IMR-90 (cell line): ENCODE measurements at regions not wholly inside any gene's neighbourhood (a gene's known extent, or its start where the extent isn't known, plus 50 kb on each side); places are given as distances from the start of the nearest gene placed in this dataset.

Source experiments
- ATAC-seq: fragments of 200-7000 bp; cut with Tn5 transposase; 2 replicates; pipeline ENCODE4 v1.9.1; 2020; ENCODE audit warnings: low read depth, mild to moderate bottlenecking, moderate library complexity
- BruUV-seq: library from RNA; stranded (reverse); fragments of 400-500 nt; replicated peaks from 2 replicates; lab custom pipeline; 2021; lab: Mats Ljungman, UMichigan
- CTCF ChIA-PET: fragments of 300-600 bp; formaldehyde crosslinking; extraction: SDS; loops from one replicate; lab custom pipeline; 2021; ENCODE audit warnings: antibody characterized with exemption; lab: Yijun Ruan, JAX
- POLR2A ChIA-PET: fragments of 300-600 bp; sonication (Branson Sonifier 250); formaldehyde crosslinking; loops from one replicate; lab custom pipeline; 2022; ENCODE audit warnings: antibody characterized with exemption; ENCODE audit not compliant: unreplicated experiment; lab: Charles Lee
- DNase-seq: peaks from one replicate; pipeline ENCODE4 v3.0.0; 2013
- H2AFZ ChIP-seq: replicated peaks from 2 replicates; pipeline ENCODE3; 2013; ENCODE audit warnings: low read length, mild to moderate bottlenecking; ENCODE audit not compliant: poor library complexity
- H2AK5ac ChIP-seq: 2 replicates; pipeline ENCODE4 v1.6.1; 2013; ENCODE audit warnings: low read depth, low read length, inconsistent platforms
- H2AK9ac ChIP-seq: replicated peaks from 2 replicates; pipeline ENCODE3; 2013; ENCODE audit warnings: mild to moderate bottlenecking, low read depth, low read length, moderate library complexity; ENCODE audit not compliant: poor library complexity
- H2BK120ac ChIP-seq: 2 replicates; pipeline ENCODE4 v1.6.1; 2013; ENCODE audit warnings: low read depth, low read length, inconsistent platforms
- H2BK15ac ChIP-seq: 3 replicates; pipeline ENCODE4 v1.6.1; 2013; ENCODE audit warnings: low read depth, low read length, inconsistent platforms
- H2BK20ac ChIP-seq: 2 replicates; pipeline ENCODE4 v1.6.1; 2013; ENCODE audit warnings: low read depth, mild to moderate bottlenecking, inconsistent platforms, low read length, moderate library complexity
- H2BK5ac ChIP-seq: 2 replicates; pipeline ENCODE4 v1.6.1; 2013; ENCODE audit warnings: mild to moderate bottlenecking, low read depth, low read length, inconsistent platforms; ENCODE audit not compliant: poor library complexity, severe bottlenecking
- H3K14ac ChIP-seq: replicated peaks from 2 replicates; pipeline ENCODE4 v1.6.1; 2013; ENCODE audit warnings: low read depth, low read length, inconsistent platforms
- H3K18ac ChIP-seq: 2 replicates; pipeline ENCODE4 v1.6.1; 2013; ENCODE audit warnings: low read depth, low read length, control low read depth
- H3K23ac ChIP-seq: 2 replicates; pipeline ENCODE4 v1.6.1; 2013; ENCODE audit warnings: low read depth, low read length, inconsistent platforms
- H3K27ac ChIP-seq: 2 replicates; pipeline ENCODE4 v1.5.1; 2013; ENCODE audit warnings: mild to moderate bottlenecking, control low read depth, low read length; ENCODE audit not compliant: insufficient read depth
- H3K27me3 ChIP-seq: 2 replicates; pipeline ENCODE4 v1.6.1; 2013; ENCODE audit warnings: low read length; ENCODE audit not compliant: control insufficient read depth, insufficient read depth
- H3K36me3 ChIP-seq: 2 replicates; pipeline ENCODE4 v1.6.1; 2013; ENCODE audit warnings: low read length, mixed read lengths; ENCODE audit not compliant: control insufficient read depth, insufficient read depth
- H3K4ac ChIP-seq: 2 replicates; pipeline ENCODE4 v1.6.1; 2013; ENCODE audit warnings: low read depth, low read length, inconsistent platforms
- H3K4me1 ChIP-seq: 2 replicates; pipeline ENCODE4 v1.6.1; 2013; ENCODE audit warnings: low read length, mixed read lengths; ENCODE audit not compliant: control insufficient read depth, insufficient read depth
- H3K4me2 ChIP-seq: 2 replicates; pipeline ENCODE4 v1.6.1; 2013; ENCODE audit warnings: low read depth, mild to moderate bottlenecking, control low read depth, low read length, moderate library complexity
- H3K4me3 ChIP-seq: 2 replicates; pipeline ENCODE4 v1.5.1; 2013; ENCODE audit warnings: low read depth, mild to moderate bottlenecking, control low read depth, low read length, moderate library complexity; ENCODE audit not compliant: insufficient read depth
- H3K56ac ChIP-seq: 2 replicates; pipeline ENCODE4 v1.6.1; 2013; ENCODE audit warnings: low read length, inconsistent platforms; ENCODE audit not compliant: insufficient read depth; ENCODE audit errors: extremely low read depth
- H3K79me1 ChIP-seq, 2 experiments: 2 replicates each; pipeline ENCODE4 v1.6.1; 2013; ENCODE audit warnings: low read length in 2 of 2, inconsistent platforms in 1 of 2, low read depth in 1 of 2
- H3K9ac ChIP-seq: 2 replicates; pipeline ENCODE4 v1.6.1; 2013; ENCODE audit warnings: low read depth, low read length, control low read depth
- H3K9me1 ChIP-seq: 2 replicates; pipeline ENCODE4 v1.6.1; 2013; ENCODE audit warnings: low read length, inconsistent platforms; ENCODE audit not compliant: insufficient read depth
- H3K9me3 ChIP-seq: 2 replicates; pipeline ENCODE4 v1.6.1; 2013; ENCODE audit warnings: low read length; ENCODE audit not compliant: control insufficient read depth, insufficient read depth
- H4K20me1 ChIP-seq: 2 replicates; pipeline ENCODE4 v1.6.1; 2013; ENCODE audit warnings: low read length, inconsistent platforms; ENCODE audit not compliant: insufficient read depth
- H4K5ac ChIP-seq: 2 replicates; pipeline ENCODE4 v1.6.1; 2013; ENCODE audit warnings: mild to moderate bottlenecking, low read depth, low read length, control low read depth
- H4K8ac ChIP-seq, 2 experiments: 2 replicates each; pipeline ENCODE4 v1.6.1; 2013; ENCODE audit warnings: low read depth in 2 of 2, low read length in 2 of 2, control low read depth in 1 of 2, inconsistent platforms in 1 of 2
- H4K91ac ChIP-seq: 2 replicates; pipeline ENCODE4 v1.6.1; 2013; ENCODE audit warnings: low read depth, low read length, inconsistent platforms; ENCODE audit not compliant: insufficient read depth
- CEBPB ChIP-seq: IDR thresholded peaks from 2 replicates; pipeline ENCODE4 v1.6.1; 2012; ENCODE audit warnings: low read depth, low read length, improper control_type of control experiment
- CHD1 ChIP-seq: IDR thresholded peaks from 2 replicates; pipeline ENCODE4 v1.6.1; 2012; ENCODE audit warnings: low read depth, low read length, improper control_type of control experiment
- MAFK ChIP-seq: IDR thresholded peaks from 2 replicates; pipeline ENCODE4 v1.6.1; 2012; ENCODE audit warnings: low read depth, low read length, improper control_type of control experiment
- NFE2L2 ChIP-seq: fragments of 150-350 bp; IDR thresholded peaks from 2 replicates; pipeline ENCODE4 v1.6.1; 2016; ENCODE audit warnings: low read depth, mild to moderate bottlenecking, low read length
- RAD21 ChIP-seq: IDR thresholded peaks from 2 replicates; pipeline ENCODE4 v1.6.1; 2012; ENCODE audit warnings: low read length, improper control_type of control experiment
- RCOR1 ChIP-seq: IDR thresholded peaks from 2 replicates; pipeline ENCODE4 v1.6.1; 2012; ENCODE audit warnings: mild to moderate bottlenecking, low read length, improper control_type of control experiment; ENCODE audit not compliant: insufficient replicate concordance
- RFX5 ChIP-seq: IDR thresholded peaks from 2 replicates; pipeline ENCODE4 v1.8.0; 2012; ENCODE audit warnings: low read depth, mild to moderate bottlenecking, low read length, moderate library complexity
- SMC3 ChIP-seq: fragments of 150-350 bp; IDR thresholded peaks from 2 replicates; pipeline ENCODE4 v1.6.1; 2016; ENCODE audit warnings: low read depth, mild to moderate bottlenecking, antibody characterized with exemption, low read length, moderate library complexity
- WGBS, 2 experiments: methylation state at CpG; one replicate each; pipeline versions ENCODE4 v1.1.5 to v1.1.7; 2013; ENCODE audit warnings: missing lambda C conversion rate in 2 of 2; ENCODE audit not compliant: insufficient read length in 1 of 2; ENCODE audit errors: extremely low coverage in 2 of 2; 5-methylcytosine and 5-hydroxymethylcytosine counted together
- dilution Hi-C: fragments of 300-500 bp; cut with HindIII; formaldehyde crosslinking; loops from one replicate; pipeline ENCODE4 v1.14.3; 2018; ENCODE audit warnings: low sequenced_read_pairs; ENCODE audit not compliant: unreplicated experiment
- in situ Hi-C: fragments of 300-500 bp; cut with MboI; formaldehyde crosslinking; loops from 3 replicates; pipeline ENCODE4 v1.14.3; 2019; ENCODE audit warnings: low sequenced_read_pairs, inconsistent platforms, mixed read lengths
- intact Hi-C: fragments of 100-400 bp; cut with micrococcal nuclease; formaldehyde crosslinking; loops from 2 replicates; pipeline ENCODE4 v1.10.0; 2022

GRCh38 chr12:103020839-103021238 is 63.4 kb downstream of the ASCL1 start:
- H3K27ac ChIP-seq: no peak overlapping the region
- no peak overlapping the region for H2AK5ac ChIP-seq
- intact Hi-C loops (no loop called here), dilution Hi-C loops (no loop called here), in situ Hi-C loops (no loop called here)
- H3K9me1 ChIP-seq: no peaks in the 10 kb centered on the region
- H4K91ac ChIP-seq: no peak overlapping the region
- H3K27me3 ChIP-seq: no peaks in the 10 kb centered on the region
- H2BK5ac ChIP-seq: no peak overlapping the region
- no peak overlapping the region for H3K4ac ChIP-seq
- no peak overlapping the region for H3K4me3 ChIP-seq
- TF ChIP-seq SMC3: no peak
- TF ChIP-seq NFE2L2: no peak
- TF ChIP-seq CHD1: no peak
- TF ChIP-seq RFX5: no peak
- TF ChIP-seq RAD21: no peak
- no peak for TF ChIP-seq MAFK
- TF ChIP-seq CEBPB: no peak
- no peak for TF ChIP-seq RCOR1
- ChIA-PET CTCF (no interaction called here), POLR2A (no interaction called here)
- ATAC-seq: no peak
- no TSS peak for BruUV-seq
- H3K18ac ChIP-seq: no peak overlapping the region
- no peaks in the 10 kb centered on the region for H4K20me1 ChIP-seq
- no peak overlapping the region for H3K56ac ChIP-seq
- H3K14ac ChIP-seq: no peak overlapping the region
- no peak for DNase-seq
- H3K36me3 ChIP-seq: no peaks in the 10 kb centered on the region
- no peak overlapping the region for H2BK15ac ChIP-seq
- H2AFZ ChIP-seq: no peak overlapping the region
- H2BK120ac ChIP-seq: no peak overlapping the region
- H3K4me2 ChIP-seq: no peak overlapping the region
- no peaks in the 10 kb centered on the region for H3K4me1 ChIP-seq
- no CpG with 5 or more reads among the region's 1 CpG for WGBS, 2 experiments
- H3K9me3 ChIP-seq: peaks cover 7% of the 10 kb centered on the region; the same call in 1 of the 2 replicates
- H3K79me1 ChIP-seq: no peaks in the 10 kb centered on the region
- no peak overlapping the region for H3K9ac ChIP-seq
- H4K5ac ChIP-seq: no peak overlapping the region
- no peak overlapping the region for H2BK20ac ChIP-seq
- no peak overlapping the region for H3K23ac ChIP-seq
- H4K8ac ChIP-seq: no peak overlapping the region
- H2AK9ac ChIP-seq: no peak overlapping the region
